AG10803 (cell line): ENCODE measurements at regions not wholly inside any gene's neighbourhood (a gene's known extent, or its start where the extent isn't known, plus 50 kb on each side); places are given as distances from the start of the nearest gene placed in this dataset.
"Not testable (repeated sequence)": the region's sequence is repeated elsewhere in the genome, so short reads cannot be mapped to it uniquely, and the experiment has no call there.

Experiments used
- DNase-seq: peaks from one replicate; pipeline ENCODE4 v3.0.0; 2010; ENCODE audit warnings: low read depth
- H3K4me3 ChIP-seq: 2 replicates; pipeline ENCODE4 v1.5.1; 2011; ENCODE audit warnings: mild to moderate bottlenecking, low read length, control low read depth
- CTCF ChIP-seq: conservative IDR thresholded peaks from 2 replicates; pipeline ENCODE4 v1.5.1; 2011; ENCODE audit warnings: mild to moderate bottlenecking, low read length, control low read depth, inconsistent platforms

GRCh38 chr5:124507688-124508087 lies 238.8 kb downstream of the ZNF608 start:
- no peak overlapping the region for H3K4me3 ChIP-seq
- DNase-seq, result no peak
- no peak for TF ChIP-seq CTCF

- no peak for DNase-seq
- no peak for TF ChIP-seq CTCF
- H3K4me3 ChIP-seq, result no peak overlapping the region
These were observed 242.1 kb downstream of the ZNF608 start for GRCh38 chr5:124504081-124504916.

- no peak for TF ChIP-seq CTCF
- DNase-seq, result no peak
- no peak overlapping the region for H3K4me3 ChIP-seq
These were observed 243.9 kb downstream of the ZNF608 start for GRCh38 chr5:124502551-124502950.

GRCh38 chr5:124499818-124500217 lies 246.6 kb downstream of the ZNF608 start:
- H3K4me3 ChIP-seq, DNase-seq: not testable (repeated sequence)

- not testable (repeated sequence) for H3K4me3 ChIP-seq, DNase-seq
These were observed 249.5 kb downstream of the ZNF608 start for GRCh38 chr5:124496968-124497367.

- H3K4me3 ChIP-seq, result no peak overlapping the region
- no peak for DNase-seq
- no peak for TF ChIP-seq CTCF
These were observed 251.8 kb downstream of the ZNF608 start for GRCh38 chr5:124494540-124495116.

GRCh38 chr5:124492444-124493224 lies 253.8 kb downstream of the ZNF608 start:
- no peak overlapping the region for H3K4me3 ChIP-seq
- TF ChIP-seq CTCF, result no peak
- DNase-seq, result no peak

GRCh38 chr5:124490315-124490714 lies 256.1 kb downstream of the ZNF608 start:
- not testable (repeated sequence) for DNase-seq

More at GRCh38 chr5:124490315-124490714, 256.1 kb downstream of the ZNF608 start:
- not testable (repeated sequence) for H3K4me3 ChIP-seq
